ENCODE measurements at regions not wholly inside any gene's neighbourhood (a gene's known extent, or its start where the extent isn't known, plus 50 kb on each side); places are given as distances from the start of the nearest gene placed in this dataset.
"Not testable (repeated sequence)": the region's sequence is repeated elsewhere in the genome, so short reads cannot be mapped to it uniquely, and the experiment has no call there.

- no peak for DNase-seq
Observed at GRCh38 chr3:178193846-178194245, 342.4 kb upstream of the KCNMB2 start.

GRCh38 chr3:178194539-178194938 lies 341.7 kb upstream of the KCNMB2 start:
- DNase-seq, result no peak

- DNase-seq, result no peak
Observed at GRCh38 chr3:178195824-178196223, 340.4 kb upstream of the KCNMB2 start.

- no peak for DNase-seq
Observed at GRCh38 chr3:178198329-178198728, 337.9 kb upstream of the KCNMB2 start.

GRCh38 chr3:178200316-178200715 lies 335.9 kb upstream of the KCNMB2 start:
- DNase-seq, result no peak

- no peak for DNase-seq
Observed at GRCh38 chr3:178201714-178202113, 334.5 kb upstream of the KCNMB2 start.

- peak in 2 of 3 experiments; percentile 7 to 43 for DNase-seq
Observed at GRCh38 chr3:178202194-178202593, 334.0 kb upstream of the KCNMB2 start.

- DNase-seq, result no peak
Observed at GRCh38 chr3:178203165-178203564, 333.1 kb upstream of the KCNMB2 start.

- no peak for DNase-seq
Observed at GRCh38 chr3:178203650-178204049, 332.6 kb upstream of the KCNMB2 start.

GRCh38 chr3:178205740-178206139 lies 330.5 kb upstream of the KCNMB2 start:
- DNase-seq, result no peak

GRCh38 chr3:178206521-178206920 lies 329.7 kb upstream of the KCNMB2 start:
- DNase-seq, result peak in 1 of 3 experiments; percentile 40

GRCh38 chr3:178207161-178207560 lies 329.1 kb upstream of the KCNMB2 start:
- DNase-seq, result not testable (repeated sequence)

GRCh38 chr3:178207627-178208026 lies 328.6 kb upstream of the KCNMB2 start:
- DNase-seq, result not testable (repeated sequence)

GRCh38 chr3:178209116-178209515 lies 327.1 kb upstream of the KCNMB2 start:
- not testable (repeated sequence) for DNase-seq

GRCh38 chr3:178209618-178210017 lies 326.6 kb upstream of the KCNMB2 start:
- not testable (repeated sequence) for DNase-seq

GRCh38 chr3:178211086-178211485 lies 325.1 kb upstream of the KCNMB2 start:
- not testable (repeated sequence) for DNase-seq

- no peak for DNase-seq
Observed at GRCh38 chr3:178217479-178217878, 318.8 kb upstream of the KCNMB2 start.

- no peak for DNase-seq
Observed at GRCh38 chr3:178218231-178218630, 318.0 kb upstream of the KCNMB2 start.

- not testable (repeated sequence) for DNase-seq
Observed at GRCh38 chr3:178219661-178220060, 316.6 kb upstream of the KCNMB2 start.

- DNase-seq, result no peak
Observed at GRCh38 chr3:178223876-178224275, 312.4 kb upstream of the KCNMB2 start.

GRCh38 chr3:178226094-178226493 lies 310.1 kb upstream of the KCNMB2 start:
- no peak for DNase-seq

- DNase-seq, result no peak
Observed at GRCh38 chr3:178231645-178232044, 304.6 kb upstream of the KCNMB2 start.

- no peak for DNase-seq
Observed at GRCh38 chr3:178233371-178234071, 302.7 kb upstream of the KCNMB2 start.

GRCh38 chr3:178236555-178237277 lies 299.5 kb upstream of the KCNMB2 start:
- no peak for DNase-seq
